ENCODE measurements at regions not wholly inside any gene's neighbourhood (a gene's known extent, or its start where the extent isn't known, plus 50 kb on each side); places are given as distances from the start of the nearest gene placed in this dataset.

GRCh38 chr15:69689133-69689532 is 236.5 kb downstream of the RPLP1 start:
- Mint-ChIP-seq H3K4me1 (ENCODE audit: low read depth) (no peaks in the 10 kb centered on the region), H3K36me3 (ENCODE audit: low read depth) (no peaks in the 10 kb centered on the region), H3K27me3 (ENCODE audit: low read depth) (peaks cover 6% of the 10 kb centered on the region), H3K9me3 (peaks cover 24% of the 10 kb centered on the region), H3K27ac (no peak overlapping the region), H3K4me3 (ENCODE audit: low read depth) (no peak overlapping the region)
- DNase-seq (ENCODE audit: low spot score): no peak
- intact Hi-C loops (cut with micrococcal nuclease): no loop called here

GRCh38 chr15:69691307-69692015 is 238.8 kb downstream of the RPLP1 start:
- no peak for DNase-seq (ENCODE audit: low spot score)
- no peaks in the 10 kb centered on the region for H3K36me3 Mint-ChIP-seq (ENCODE audit: low read depth)
- no peak overlapping the region for H3K4me3 Mint-ChIP-seq (ENCODE audit: low read depth)
- H3K4me1 Mint-ChIP-seq (ENCODE audit: low read depth): no peaks in the 10 kb centered on the region
- H3K27me3 Mint-ChIP-seq (ENCODE audit: low read depth): peaks cover 6% of the 10 kb centered on the region
- H3K27ac Mint-ChIP-seq: no peak overlapping the region
- H3K9me3 Mint-ChIP-seq: peaks cover 20% of the 10 kb centered on the region
- intact Hi-C loops (cut with micrococcal nuclease): no loop called here

- H3K4me1 Mint-ChIP-seq (ENCODE audit: low read depth): no peaks in the 10 kb centered on the region
Observed at GRCh38 chr15:69692342-69692741, 239.7 kb downstream of the RPLP1 start.

GRCh38 chr15:69693059-69693458 is 240.4 kb downstream of the RPLP1 start:
- DNase-seq (ENCODE audit: low spot score): no peak
- Mint-ChIP-seq H3K27ac (no peak overlapping the region), H3K36me3 (ENCODE audit: low read depth) (no peaks in the 10 kb centered on the region), H3K4me3 (ENCODE audit: low read depth) (no peak overlapping the region), H3K27me3 (ENCODE audit: low read depth) (peaks cover 6% of the 10 kb centered on the region), H3K9me3 (peaks cover 18% of the 10 kb centered on the region), H3K4me1 (ENCODE audit: low read depth) (no peaks in the 10 kb centered on the region)
- intact Hi-C loops (cut with micrococcal nuclease): no loop called here

More at GRCh38 chr15:69692342-69692741, 239.7 kb downstream of the RPLP1 start:
- Mint-ChIP-seq H3K36me3 (ENCODE audit: low read depth) (no peaks in the 10 kb centered on the region), H3K27me3 (ENCODE audit: low read depth) (peaks cover 6% of the 10 kb centered on the region), H3K4me3 (ENCODE audit: low read depth) (no peak overlapping the region), H3K27ac (no peak overlapping the region), H3K9me3 (peaks cover 20% of the 10 kb centered on the region)
- DNase-seq (ENCODE audit: low spot score): no peak
- intact Hi-C loops (cut with micrococcal nuclease): no loop called here

- H3K27me3 Mint-ChIP-seq (ENCODE audit: low read depth): peaks cover 8% of the 10 kb centered on the region
- H3K27ac Mint-ChIP-seq: no peak overlapping the region
- H3K36me3 Mint-ChIP-seq (ENCODE audit: low read depth): no peaks in the 10 kb centered on the region
- DNase-seq (ENCODE audit: low spot score): no peak
- H3K4me1 Mint-ChIP-seq (ENCODE audit: low read depth): no peaks in the 10 kb centered on the region
- H3K4me3 Mint-ChIP-seq (ENCODE audit: low read depth): no peak overlapping the region
- intact Hi-C loops (cut with micrococcal nuclease): no loop called here
- no peaks in the 10 kb centered on the region for H3K9me3 Mint-ChIP-seq
Observed at GRCh38 chr15:69696946-69697345, 244.3 kb downstream of the RPLP1 start.

- intact Hi-C loops (cut with micrococcal nuclease): no loop called here
- no peaks in the 10 kb centered on the region for H3K36me3 Mint-ChIP-seq (ENCODE audit: low read depth)
- H3K4me3 Mint-ChIP-seq (ENCODE audit: low read depth): no peak overlapping the region
- no peaks in the 10 kb centered on the region for H3K9me3 Mint-ChIP-seq
- H3K27ac Mint-ChIP-seq: no peak overlapping the region
- no peak for DNase-seq (ENCODE audit: low spot score)
- peaks cover 5% of the 10 kb centered on the region for H3K27me3 Mint-ChIP-seq (ENCODE audit: low read depth)
- H3K4me1 Mint-ChIP-seq (ENCODE audit: low read depth): no peaks in the 10 kb centered on the region
Observed at GRCh38 chr15:69697916-69698315, 245.3 kb downstream of the RPLP1 start.

GRCh38 chr15:69699096-69699495 is 246.5 kb downstream of the RPLP1 start:
- Mint-ChIP-seq H3K36me3 (ENCODE audit: low read depth) (no peaks in the 10 kb centered on the region), H3K4me3 (ENCODE audit: low read depth) (no peak overlapping the region), H3K27ac (no peak overlapping the region), H3K4me1 (ENCODE audit: low read depth) (no peaks in the 10 kb centered on the region), H3K9me3 (no peaks in the 10 kb centered on the region), H3K27me3 (ENCODE audit: low read depth) (peaks cover 2% of the 10 kb centered on the region)
- intact Hi-C loops (cut with micrococcal nuclease): no loop called here
- no peak for DNase-seq (ENCODE audit: low spot score)

- Mint-ChIP-seq H3K4me3 (ENCODE audit: low read depth) (no peak overlapping the region), H3K4me1 (ENCODE audit: low read depth) (no peaks in the 10 kb centered on the region), H3K36me3 (ENCODE audit: low read depth) (peaks cover 4% of the 10 kb centered on the region), H3K27me3 (ENCODE audit: low read depth) (peaks cover 2% of the 10 kb centered on the region), H3K9me3 (no peaks in the 10 kb centered on the region), H3K27ac (no peak overlapping the region)
- intact Hi-C loops (cut with micrococcal nuclease): no loop called here
- no peak for DNase-seq (ENCODE audit: low spot score)
Observed at GRCh38 chr15:69700380-69700779, 247.8 kb downstream of the RPLP1 start.

GRCh38 chr15:69701198-69701597 is 248.6 kb downstream of the RPLP1 start:
- peaks cover 4% of the 10 kb centered on the region for H3K36me3 Mint-ChIP-seq (ENCODE audit: low read depth)
- H3K27me3 Mint-ChIP-seq (ENCODE audit: low read depth): peaks cover 2% of the 10 kb centered on the region
- no peaks in the 10 kb centered on the region for H3K4me1 Mint-ChIP-seq (ENCODE audit: low read depth)

GRCh38 chr15:69703532-69704187 is 251.0 kb downstream of the RPLP1 start:
- Mint-ChIP-seq H3K27ac (no peak overlapping the region), H3K27me3 (ENCODE audit: low read depth) (peaks cover 1% of the 10 kb centered on the region), H3K9me3 (peaks cover 15% of the 10 kb centered on the region), H3K36me3 (ENCODE audit: low read depth) (peaks cover 18% of the 10 kb centered on the region), H3K4me3 (ENCODE audit: low read depth) (no peak overlapping the region), H3K4me1 (ENCODE audit: low read depth) (no peaks in the 10 kb centered on the region)
- DNase-seq (ENCODE audit: low spot score): no peak
- intact Hi-C loops (cut with micrococcal nuclease): no loop called here

More at GRCh38 chr15:69701198-69701597, 248.6 kb downstream of the RPLP1 start:
- Mint-ChIP-seq H3K9me3 (no peaks in the 10 kb centered on the region), H3K4me3 (ENCODE audit: low read depth) (no peak overlapping the region), H3K27ac (no peak overlapping the region)
- DNase-seq (ENCODE audit: low spot score): no peak
- intact Hi-C loops (cut with micrococcal nuclease): no loop called here

GRCh38 chr15:69704229-69704628 is 251.6 kb downstream of the RPLP1 start:
- intact Hi-C loops (cut with micrococcal nuclease): no loop called here
- no peak overlapping the region for H3K4me3 Mint-ChIP-seq (ENCODE audit: low read depth)
- H3K27me3 Mint-ChIP-seq (ENCODE audit: low read depth): no peaks in the 10 kb centered on the region
- H3K27ac Mint-ChIP-seq: no peak overlapping the region
- no peak for DNase-seq (ENCODE audit: low spot score)
- peaks cover 19% of the 10 kb centered on the region for H3K9me3 Mint-ChIP-seq
- no peaks in the 10 kb centered on the region for H3K4me1 Mint-ChIP-seq (ENCODE audit: low read depth)
- H3K36me3 Mint-ChIP-seq (ENCODE audit: low read depth): peaks cover 22% of the 10 kb centered on the region

- Mint-ChIP-seq H3K9me3 (peaks cover 24% of the 10 kb centered on the region), H3K4me3 (ENCODE audit: low read depth) (no peak overlapping the region), H3K27me3 (ENCODE audit: low read depth) (no peaks in the 10 kb centered on the region), H3K27ac (no peak overlapping the region), H3K36me3 (ENCODE audit: low read depth) (peaks cover 24% of the 10 kb centered on the region), H3K4me1 (ENCODE audit: low read depth) (no peaks in the 10 kb centered on the region)
- intact Hi-C loops (cut with micrococcal nuclease): no loop called here
- no peak for DNase-seq (ENCODE audit: low spot score)
Observed at GRCh38 chr15:69704700-69705099, 252.1 kb downstream of the RPLP1 start.

- peaks cover 3% of the 10 kb centered on the region for H3K4me1 Mint-ChIP-seq (ENCODE audit: low read depth)
- H3K4me3 Mint-ChIP-seq (ENCODE audit: low read depth): no peak overlapping the region
- peaks cover 35% of the 10 kb centered on the region for H3K36me3 Mint-ChIP-seq (ENCODE audit: low read depth)
- DNase-seq (ENCODE audit: low spot score): no peak
- H3K9me3 Mint-ChIP-seq: peaks cover 39% of the 10 kb centered on the region
- H3K27me3 Mint-ChIP-seq (ENCODE audit: low read depth): peaks cover 4% of the 10 kb centered on the region
- no peak overlapping the region for H3K27ac Mint-ChIP-seq
- intact Hi-C loops (cut with micrococcal nuclease): no loop called here
Observed at GRCh38 chr15:69706353-69707097, 253.9 kb downstream of the RPLP1 start.
